ENCODE measurements at regions not wholly inside any gene's neighbourhood (a gene's known extent, or its start where the extent isn't known, plus 50 kb on each side); places are given as distances from the start of the nearest gene placed in this dataset.

DNA sequence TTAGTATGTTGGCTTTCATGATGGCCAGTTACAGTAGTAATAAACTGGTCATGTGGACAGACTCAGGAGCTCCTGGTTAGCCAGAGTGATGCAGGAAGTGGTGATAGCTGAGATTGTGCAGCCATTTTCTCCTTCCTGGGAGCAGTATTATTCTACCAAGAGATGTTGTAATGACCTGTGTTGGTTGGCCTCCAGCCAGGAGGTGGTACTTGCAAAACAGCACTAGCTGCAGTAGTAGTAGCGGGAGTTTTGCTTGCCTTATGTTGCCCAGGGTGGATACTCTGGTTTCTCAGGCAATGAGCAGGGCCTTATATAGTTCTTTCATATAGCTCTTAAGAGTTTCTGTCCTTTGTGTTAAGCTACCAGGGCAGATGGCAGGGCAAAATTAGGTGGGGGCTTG, 998.8 kb downstream of the GLUD2 start:
- no peaks in the 10 kb centered on the region for H4K20me1 ChIP-seq (replicated peaks; ENCODE audit: control insufficient read depth, insufficient read depth, low read length)
- DNase-seq (ENCODE audit: extremely low read depth in 1 of 4, low spot score in 3 of 4) (no peak), ATAC-seq (no peak), FAIRE-seq (no peak)
- no peak overlapping the region for H3K4me3 ChIP-seq
- no peak overlapping the region for H2AFZ ChIP-seq (ENCODE audit: low read depth, low read length)
- ChIA-PET POLR2A (no interaction called here), CTCF (ENCODE audit: low intra/inter-chr PET ratio) (no interaction called here)
- H3K4me2 ChIP-seq (ENCODE audit: insufficient read depth, low read length) = no peak overlapping the region
- no peaks in the 10 kb centered on the region for H3K36me3 ChIP-seq (ENCODE audit: control insufficient read depth, insufficient read depth, low read length)
- no peaks in the 10 kb centered on the region for H3K27me3 ChIP-seq (ENCODE audit: control insufficient read depth in 2 of 2, insufficient read depth in 2 of 2, low read length in 2 of 2)
- H3K79me2 ChIP-seq (ENCODE audit: control insufficient read depth, insufficient read depth, low read length) = no peaks in the 10 kb centered on the region
- 0% methylated on average over 1 of the region's 1 CpG for WGBS (ENCODE audit: insufficient coverage, low coverage, missing lambda C conversion rate)
- H3K9ac ChIP-seq (ENCODE audit: insufficient read depth in 1 of 2, low read depth in 2 of 2, low read length in 2 of 2) = no peak overlapping the region
- H3K4me1 ChIP-seq (replicated peaks in 1 of 2; ENCODE audit: control insufficient read depth in 2 of 2, insufficient read depth in 2 of 2, low read length in 2 of 2) = no peaks in the 10 kb centered on the region
- no peaks in the 10 kb centered on the region for H3K9me3 ChIP-seq (replicated peaks; ENCODE audit: control insufficient read depth, insufficient read depth, low read depth, low read length)
- intact Hi-C loops (cut with micrococcal nuclease) = no loop called here
- no TSS peak for BruUV-seq (replicated peaks)
- H3K27ac ChIP-seq (ENCODE audit: extremely low read depth, low read depth, low read length) = no peak overlapping the region
- TF ChIP-seq ZNF431 (CRISPR knock-in tag; IDR thresholded peaks at IDR 0.05) = no peak
- in situ Hi-C loops (cut with MboI) = no loop called here
- no peaks in the 10 kb centered on the region for H3K9me1 ChIP-seq (ENCODE audit: control insufficient read depth, insufficient read depth, low read length)

GRCh38 chrX:122046815-122047214, 999.4 kb downstream of the GLUD2 start:
- 0% methylated on average over 5 of the region's 5 CpGs for WGBS (ENCODE audit: insufficient coverage, low coverage, missing lambda C conversion rate)
- Histone ChIP-seq H3K27ac (ENCODE audit: extremely low read depth, low read depth, low read length) (no peak overlapping the region), H2AFZ (ENCODE audit: low read depth, low read length) (no peak overlapping the region), H3K27me3 (ENCODE audit: control insufficient read depth in 2 of 2, insufficient read depth in 2 of 2, low read length in 2 of 2) (no peaks in the 10 kb centered on the region), H3K4me1 (replicated peaks in 1 of 2; ENCODE audit: control insufficient read depth in 2 of 2, insufficient read depth in 2 of 2, low read length in 2 of 2) (no peaks in the 10 kb centered on the region), H3K4me3 (no peak overlapping the region), H3K79me2 (ENCODE audit: control insufficient read depth, insufficient read depth, low read length) (no peaks in the 10 kb centered on the region), H4K20me1 (replicated peaks; ENCODE audit: control insufficient read depth, insufficient read depth, low read length) (no peaks in the 10 kb centered on the region), H3K4me2 (ENCODE audit: insufficient read depth, low read length) (no peak overlapping the region), H3K9ac (ENCODE audit: insufficient read depth in 1 of 2, low read depth in 2 of 2, low read length in 2 of 2) (no peak overlapping the region), H3K9me1 (ENCODE audit: control insufficient read depth, insufficient read depth, low read length) (no peaks in the 10 kb centered on the region), H3K9me3 (replicated peaks; ENCODE audit: control insufficient read depth, insufficient read depth, low read depth, low read length) (no peaks in the 10 kb centered on the region), H3K36me3 (ENCODE audit: control insufficient read depth, insufficient read depth, low read length) (no peaks in the 10 kb centered on the region)
- intact Hi-C loops (cut with micrococcal nuclease) (no loop called here), in situ Hi-C loops (cut with MboI) (no loop called here)
- CTCF ChIA-PET (ENCODE audit: low intra/inter-chr PET ratio) = no interaction called here
- no peak for FAIRE-seq
- no peak for ATAC-seq
- DNase-seq (ENCODE audit: extremely low read depth in 1 of 4, low spot score in 3 of 4) = no peak
- BruUV-seq (replicated peaks) = no TSS peak
- POLR2A ChIA-PET = no interaction called here
- TF ChIP-seq ZFP36 (IDR thresholded peaks at IDR 0.05; ENCODE audit: low read depth, low read length, partially characterized antibody) (no peak), PTBP1 (IDR thresholded peaks at IDR 0.05; ENCODE audit: low read depth, low read length) (no peak), RFX7 (CRISPR knock-in tag; IDR thresholded peaks at IDR 0.05) (no peak), ZNF77 (CRISPR knock-in tag; IDR thresholded peaks at IDR 0.05) (no peak), DIDO1 (tag; IDR thresholded peaks at IDR 0.05; ENCODE audit: low read depth) (no peak), ZNF584 (CRISPR knock-in tag; IDR thresholded peaks at IDR 0.05; ENCODE audit: low read depth) (no peak)
- TF ChIP-seq, protein P1, sequence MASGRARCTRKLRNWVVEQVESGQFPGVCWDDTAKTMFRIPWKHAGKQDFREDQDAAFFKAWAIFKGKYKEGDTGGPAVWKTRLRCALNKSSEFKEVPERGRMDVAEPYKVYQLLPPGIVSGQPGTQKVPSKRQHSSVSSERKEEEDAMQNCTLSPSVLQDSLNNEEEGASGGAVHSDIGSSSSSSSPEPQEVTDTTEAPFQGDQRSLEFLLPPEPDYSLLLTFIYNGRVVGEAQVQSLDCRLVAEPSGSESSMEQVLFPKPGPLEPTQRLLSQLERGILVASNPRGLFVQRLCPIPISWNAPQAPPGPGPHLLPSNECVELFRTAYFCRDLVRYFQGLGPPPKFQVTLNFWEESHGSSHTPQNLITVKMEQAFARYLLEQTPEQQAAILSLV (tag; IDR thresholded peaks at IDR 0.05) = no peak
- TF ChIP-seq, protein P2, sequence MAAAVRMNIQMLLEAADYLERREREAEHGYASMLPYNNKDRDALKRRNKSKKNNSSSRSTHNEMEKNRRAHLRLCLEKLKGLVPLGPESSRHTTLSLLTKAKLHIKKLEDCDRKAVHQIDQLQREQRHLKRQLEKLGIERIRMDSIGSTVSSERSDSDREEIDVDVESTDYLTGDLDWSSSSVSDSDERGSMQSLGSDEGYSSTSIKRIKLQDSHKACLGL (CRISPR knock-in tag; IDR thresholded peaks at IDR 0.05; ENCODE audit: borderline replicate concordance, poor library complexity, severe bottlenecking) = no peak

Measured in K562 (cell line).